Stomach (tissue), 8 donors: ENCODE measurements at regions not wholly inside any gene's neighbourhood (a gene's known extent, or its start where the extent isn't known, plus 50 kb on each side); places are given as distances from the start of the nearest gene placed in this dataset.
A peak's percentile ranks its signal among the peaks of the same experiment; 100 is the strongest.

Source experiments
- DNase-seq, 2 donors: peaks; one replicate each; pipeline versions ENCODE4 v3.0.0 to v3.0.0-alpha.2; 2013 to 2019
- H3K27ac ChIP-seq, 5 donors: fragments of 200-600 bp in 4 of 5; sonication (generic) in 4 of 5; one replicate each; pipeline ENCODE4 v1.5.1; 2013 to 2019; ENCODE audit warnings: mild to moderate bottlenecking in 1 of 5, moderate library complexity in 1 of 5
- H3K27me3 ChIP-seq, 3 donors: fragments of 200-600 bp; sonication (generic); one replicate each; pipeline ENCODE4 v1.5.1; 2017 to 2019; ENCODE audit warnings: mixed run types in 1 of 3
- H3K36me3 ChIP-seq, 4 donors: fragments of 200-600 bp; sonication (generic); 1 replicate in 3 of 4; 2 replicates in 1 of 4; pipeline ENCODE4 v1.5.1; 2016 to 2019
- H3K4me1 ChIP-seq, 4 donors: fragments of 200-600 bp; sonication (generic); one replicate each; pipeline ENCODE4 v1.5.1; 2016 to 2019
- H3K4me3 ChIP-seq, 4 donors: fragments of 200-600 bp; sonication (generic) in 3 of 4; one replicate each; pipeline ENCODE4 v1.5.1; 2016 to 2019; ENCODE audit warnings: mild to moderate bottlenecking in 1 of 4
- H3K9me3 ChIP-seq, 4 donors: fragments of 200-600 bp; sonication (generic); one replicate each; pipeline ENCODE4 v1.5.1; 2016 to 2019
- EP300 ChIP-seq: sonication (generic); formaldehyde crosslinking; IDR thresholded peaks from one replicate; pipeline ENCODE4 v1.6.1; 2017; ENCODE audit warnings: antibody characterized with exemption
- POLR2A ChIP-seq, 4 donors: fragments of 450-650 bp; IDR thresholded peaks; one replicate each; pipeline ENCODE4 v1.6.1; 2016; ENCODE audit warnings: antibody characterized with exemption in 4 of 4, control low read depth in 2 of 4, mild to moderate bottlenecking in 1 of 4, moderate library complexity in 1 of 4
- POLR2AphosphoS5 ChIP-seq, 3 donors: sonication (generic); formaldehyde crosslinking; IDR thresholded peaks; one replicate each; pipeline ENCODE4 v1.6.1; 2016; ENCODE audit warnings: antibody characterized with exemption in 3 of 3
- WGBS, 5 donors: extraction: QIAGEN DNeasy Blood & Tissue Kit in 3 of 5; methylation state at CpG; one replicate each; pipeline versions ENCODE4 v1.1.5 to v1.1.7; 2013 to 2018; 5-methylcytosine and 5-hydroxymethylcytosine counted together
- intact Hi-C: fragments of 100-400 bp; cut with DNase I; formaldehyde crosslinking; loops from one replicate; pipeline ENCODE4 v1.15.1; 2023; ENCODE audit warnings: low total_unique reads
- TF ChIP-seq, protein P1 (sequence below), 7 experiments: fragments of 450-650 bp in 4 of 7; fragments of 200-600 bp in 3 of 7; sonication (generic) in 3 of 7; IDR thresholded peaks; one replicate each; pipeline ENCODE4 v1.5.1; 2016 to 2019; ENCODE audit warnings: antibody characterized with exemption in 7 of 7, control low read depth in 2 of 7, mild to moderate bottlenecking in 1 of 7
- donor health status: healthy with polysubstance abuse.
- donor health status: Bipolar disorder and iron deficiency.
- donor health status: healthy.

DNA sequence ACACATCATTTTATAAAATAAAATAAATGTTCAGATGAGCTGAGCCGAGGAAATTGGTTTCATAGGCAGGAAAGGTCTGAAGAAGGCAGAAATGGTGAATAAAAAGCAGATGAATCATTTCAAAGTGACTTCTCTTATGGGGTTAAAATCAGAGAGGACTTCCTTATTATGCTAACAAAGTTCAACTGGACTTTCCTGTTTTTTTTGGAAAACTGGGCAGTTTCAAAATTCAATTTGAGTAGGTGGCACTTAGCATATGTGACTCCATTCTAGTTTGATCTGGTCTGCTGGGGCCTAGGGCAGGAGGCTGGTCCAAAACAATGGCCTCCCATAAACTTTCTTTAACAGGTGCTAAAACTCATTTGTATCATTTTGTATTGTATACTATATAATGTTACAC is 1794.9 kb upstream of the TENM3 start:
- 39 to 68% (median 56%) methylated on average over 1 of the region's 1 CpG for WGBS, 5 donors

GRCh38 chr4:180449395-180449956 is 1793.7 kb upstream of the TENM3 start:
- no peaks in the 10 kb centered on the region for H3K4me1 ChIP-seq
- H3K27ac ChIP-seq = no peak overlapping the region
- TF ChIP-seq POLR2AphosphoS5 (IDR thresholded peaks at IDR 0.05) = no peak
- TF ChIP-seq, protein P1, sequence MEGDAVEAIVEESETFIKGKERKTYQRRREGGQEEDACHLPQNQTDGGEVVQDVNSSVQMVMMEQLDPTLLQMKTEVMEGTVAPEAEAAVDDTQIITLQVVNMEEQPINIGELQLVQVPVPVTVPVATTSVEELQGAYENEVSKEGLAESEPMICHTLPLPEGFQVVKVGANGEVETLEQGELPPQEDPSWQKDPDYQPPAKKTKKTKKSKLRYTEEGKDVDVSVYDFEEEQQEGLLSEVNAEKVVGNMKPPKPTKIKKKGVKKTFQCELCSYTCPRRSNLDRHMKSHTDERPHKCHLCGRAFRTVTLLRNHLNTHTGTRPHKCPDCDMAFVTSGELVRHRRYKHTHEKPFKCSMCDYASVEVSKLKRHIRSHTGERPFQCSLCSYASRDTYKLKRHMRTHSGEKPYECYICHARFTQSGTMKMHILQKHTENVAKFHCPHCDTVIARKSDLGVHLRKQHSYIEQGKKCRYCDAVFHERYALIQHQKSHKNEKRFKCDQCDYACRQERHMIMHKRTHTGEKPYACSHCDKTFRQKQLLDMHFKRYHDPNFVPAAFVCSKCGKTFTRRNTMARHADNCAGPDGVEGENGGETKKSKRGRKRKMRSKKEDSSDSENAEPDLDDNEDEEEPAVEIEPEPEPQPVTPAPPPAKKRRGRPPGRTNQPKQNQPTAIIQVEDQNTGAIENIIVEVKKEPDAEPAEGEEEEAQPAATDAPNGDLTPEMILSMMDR (IDR thresholded peaks at IDR 0.05) = no peak
- no peak for TF ChIP-seq EP300
- no peak for TF ChIP-seq POLR2A (IDR thresholded peaks at IDR 0.05)
- peak in 1 of 2 donors; percentile 61 for DNase-seq
- intact Hi-C loops = no loop called here
- no peaks in the 10 kb centered on the region for H3K9me3 ChIP-seq
- H3K4me3 ChIP-seq = no peak overlapping the region
- no peaks in the 10 kb centered on the region for H3K27me3 ChIP-seq
- no peaks in the 10 kb centered on the region for H3K36me3 ChIP-seq
- 33 to 41% (median 36%) methylated on average over 6 of the region's 6 CpGs for WGBS, 5 donors

More for the DNA sequence above, 1794.9 kb upstream of the TENM3 start:
- H3K27ac ChIP-seq = no peak overlapping the region
- no peaks in the 10 kb centered on the region for H3K9me3 ChIP-seq
- no peak for DNase-seq
- intact Hi-C loops = no loop called here
- H3K4me1 ChIP-seq = no peaks in the 10 kb centered on the region
- TF ChIP-seq POLR2AphosphoS5 (IDR thresholded peaks at IDR 0.05) = no peak
- TF ChIP-seq, protein P1 (IDR thresholded peaks at IDR 0.05) = no peak
- TF ChIP-seq POLR2A (IDR thresholded peaks at IDR 0.05) = no peak
- no peaks in the 10 kb centered on the region for H3K36me3 ChIP-seq
- no peak overlapping the region for H3K4me3 ChIP-seq
- H3K27me3 ChIP-seq = no peaks in the 10 kb centered on the region

GRCh38 chr4:180455226-180455625 is 1788.0 kb upstream of the TENM3 start:
- 33 to 58% (median 43%) methylated on average over 3 of the region's 3 CpGs for WGBS, 5 donors
- H3K4me3 ChIP-seq = no peak overlapping the region
- H3K27me3 ChIP-seq = no peaks in the 10 kb centered on the region
- peak in 1 of 2 donors; percentile 14 for DNase-seq
- intact Hi-C loops = no loop called here
- no peaks in the 10 kb centered on the region for H3K9me3 ChIP-seq
- H3K27ac ChIP-seq = no peak overlapping the region
- H3K36me3 ChIP-seq = no peaks in the 10 kb centered on the region
- no peaks in the 10 kb centered on the region for H3K4me1 ChIP-seq
- TF ChIP-seq EP300 (no peak), POLR2A (IDR thresholded peaks at IDR 0.05) (no peak), POLR2AphosphoS5 (IDR thresholded peaks at IDR 0.05) (no peak)
- TF ChIP-seq, protein P1 (IDR thresholded peaks at IDR 0.05) = no peak

GRCh38 chr4:180456928-180457327 is 1786.3 kb upstream of the TENM3 start:
- Histone ChIP-seq H3K27me3 (no peaks in the 10 kb centered on the region), H3K9me3 (no peaks in the 10 kb centered on the region), H3K27ac (no peak overlapping the region), H3K4me3 (no peak overlapping the region), H3K36me3 (no peaks in the 10 kb centered on the region), H3K4me1 (no peaks in the 10 kb centered on the region)
- 86 to 90% (median 89%) methylated on average over 12 of the region's 12 CpGs for WGBS, 5 donors
- intact Hi-C loops = no loop called here
- TF ChIP-seq EP300 = no peak
- TF ChIP-seq POLR2A (IDR thresholded peaks at IDR 0.05) = no peak
- DNase-seq = no peak

- 92 to 96% (median 94%) methylated on average over 6 of the region's 6 CpGs for WGBS, 5 donors
- intact Hi-C loops = no loop called here
These were observed 1781.1 kb upstream of the TENM3 start for GRCh38 chr4:180462116-180462515.

More at GRCh38 chr4:180462116-180462515, 1781.1 kb upstream of the TENM3 start:
- H3K4me1 ChIP-seq = no peaks in the 10 kb centered on the region
- no peak overlapping the region for H3K27ac ChIP-seq
- H3K27me3 ChIP-seq = no peaks in the 10 kb centered on the region
- no peak for DNase-seq
- no peaks in the 10 kb centered on the region for H3K36me3 ChIP-seq
- peaks cover 0 to 5% (median 0%) of the 10 kb centered on the region in 4 donors for H3K9me3 ChIP-seq
- no peak overlapping the region for H3K4me3 ChIP-seq
- no peak for TF ChIP-seq EP300
- TF ChIP-seq POLR2AphosphoS5 (IDR thresholded peaks at IDR 0.05) = no peak
- TF ChIP-seq POLR2A (IDR thresholded peaks at IDR 0.05) = no peak
- TF ChIP-seq, protein P1 (IDR thresholded peaks at IDR 0.05) = no peak
